HG03460 (cell line): ENCODE measurements at regions not wholly inside any gene's neighbourhood (a gene's known extent, or its start where the extent isn't known, plus 50 kb on each side); places are given as distances from the start of the nearest gene placed in this dataset.

Experiments
- ATAC-seq: cut with Tn5 transposase; IDR thresholded peaks from one replicate; pipeline ENCODE4 v1.9.1; 2021; ENCODE audit not compliant: unreplicated experiment

DNA sequence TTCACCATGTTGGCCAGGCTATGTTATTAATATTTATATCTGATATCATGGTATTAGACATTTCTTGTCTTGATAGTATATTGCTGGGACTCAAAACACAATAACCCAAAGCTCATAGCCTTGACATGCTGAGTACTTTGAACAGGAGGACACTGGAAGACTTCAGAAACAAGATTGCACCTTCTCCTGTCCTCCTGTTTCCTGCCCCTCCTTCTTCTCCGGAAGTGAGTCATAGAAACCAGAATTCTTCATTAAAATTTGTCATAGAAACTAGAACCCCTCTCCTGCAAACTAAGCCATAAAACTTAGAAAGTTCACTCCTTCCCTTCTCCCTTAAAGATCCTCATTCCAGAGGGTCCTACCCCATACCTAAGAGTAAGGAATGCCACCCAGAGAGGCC, 400.2 kb downstream of the SLITRK5 start:
- ATAC-seq, result no peak

DNA sequence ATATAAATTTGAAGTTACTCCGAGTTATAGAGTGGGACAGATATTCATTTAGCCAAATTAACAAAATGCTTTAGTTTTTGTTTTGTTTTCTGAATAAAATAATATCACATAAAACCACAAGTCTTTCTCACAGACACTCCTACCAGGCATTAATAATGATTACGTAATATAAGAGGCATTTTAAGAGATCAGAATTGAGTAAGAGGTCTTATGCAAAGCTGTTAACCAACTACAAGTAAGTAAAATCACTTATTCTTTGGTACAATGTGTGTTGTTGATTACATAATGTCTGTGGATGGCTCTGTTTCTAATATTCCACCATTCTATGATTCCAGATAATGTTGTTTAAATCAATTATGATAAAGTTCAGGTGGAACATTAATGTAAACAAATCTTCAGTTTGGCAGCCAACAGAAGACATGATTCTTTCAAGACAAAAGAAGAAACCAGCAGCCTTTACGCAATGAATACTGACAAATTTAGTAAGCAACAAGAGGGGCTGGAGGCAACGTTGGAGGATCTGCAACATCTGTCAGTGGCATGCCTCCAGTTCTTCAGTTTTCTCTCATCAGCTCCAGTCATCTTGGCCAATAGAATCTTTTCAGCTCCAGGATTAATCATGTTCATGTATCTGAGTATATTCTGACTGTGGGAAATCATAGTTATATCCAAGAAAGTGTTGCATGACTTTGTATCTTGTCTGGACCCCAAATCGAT, 403.8 kb downstream of the SLITRK5 start:
- no peak for ATAC-seq

- no peak for ATAC-seq
These were observed 413.9 kb downstream of the SLITRK5 start for GRCh38 chr13:88085036-88085435.

GRCh38 chr13:88086577-88086976, 415.4 kb downstream of the SLITRK5 start:
- no peak for ATAC-seq

- ATAC-seq, result no peak
These were observed 426.4 kb downstream of the SLITRK5 start for GRCh38 chr13:88097541-88097940.

DNA sequence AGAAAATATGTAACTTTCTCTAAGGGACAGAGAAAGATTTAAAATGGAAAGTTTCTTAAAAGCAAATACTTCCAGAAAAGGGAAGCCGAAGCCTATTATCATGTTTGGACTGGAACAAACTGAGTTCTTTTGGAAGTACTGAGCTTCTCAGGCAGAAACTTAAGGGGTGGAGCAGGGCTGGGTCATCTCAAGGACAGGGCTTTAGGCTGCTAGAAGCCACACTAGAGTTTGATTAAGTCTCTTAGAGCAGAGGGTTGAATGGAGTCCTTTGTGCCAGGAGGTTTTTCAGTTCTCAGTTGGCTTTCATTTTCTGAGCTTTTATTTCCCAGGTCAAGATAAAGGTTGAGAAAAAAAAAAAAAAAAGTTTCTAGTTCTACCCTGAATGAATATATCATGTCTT, 432.7 kb downstream of the SLITRK5 start:
- no peak for ATAC-seq

GRCh38 chr13:88104576-88104975, 433.4 kb downstream of the SLITRK5 start:
- no peak for ATAC-seq

GRCh38 chr13:88107570-88107969, 436.4 kb downstream of the SLITRK5 start:
- ATAC-seq, result no peak

DNA sequence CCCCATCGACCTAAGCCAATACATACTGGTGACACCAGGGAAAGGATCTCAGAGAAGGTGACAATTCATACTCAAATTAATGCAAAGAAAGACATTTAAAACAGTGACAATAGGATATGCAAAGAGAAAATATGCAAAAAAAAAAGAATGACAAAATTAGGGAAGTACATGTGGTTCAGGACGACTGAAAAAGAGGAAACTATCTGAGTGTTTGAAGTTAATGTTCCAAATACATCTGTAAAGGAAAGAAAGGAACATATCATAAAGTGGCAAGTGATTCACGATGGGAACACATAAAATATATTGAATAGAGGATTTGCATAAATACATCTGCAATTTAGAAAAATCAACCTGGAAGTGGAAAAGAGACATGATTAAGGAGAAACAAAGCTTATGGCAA, 441.4 kb downstream of the SLITRK5 start:
- ATAC-seq, result no peak

DNA sequence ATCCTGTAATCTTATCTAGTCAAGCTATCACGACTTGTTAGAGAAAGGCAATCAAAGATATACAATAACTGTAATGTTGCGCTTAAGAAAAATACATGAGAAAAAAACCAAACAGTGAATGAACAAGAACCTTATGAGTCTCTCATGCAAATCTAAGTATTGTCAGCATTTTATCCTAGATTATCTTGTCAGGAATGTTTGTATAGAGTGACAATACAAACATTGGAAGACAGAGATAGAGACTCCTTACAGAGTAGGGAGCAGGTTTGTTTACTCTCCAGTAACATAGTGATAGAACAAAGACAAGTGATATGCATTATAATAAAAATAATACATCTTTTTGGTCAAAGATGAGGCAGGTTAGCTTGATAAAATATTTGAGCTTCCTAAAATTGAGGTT, 444.8 kb downstream of the SLITRK5 start:
- no peak for ATAC-seq

- ATAC-seq, result no peak
These were observed 447.8 kb downstream of the SLITRK5 start for GRCh38 chr13:88118952-88119351.

DNA sequence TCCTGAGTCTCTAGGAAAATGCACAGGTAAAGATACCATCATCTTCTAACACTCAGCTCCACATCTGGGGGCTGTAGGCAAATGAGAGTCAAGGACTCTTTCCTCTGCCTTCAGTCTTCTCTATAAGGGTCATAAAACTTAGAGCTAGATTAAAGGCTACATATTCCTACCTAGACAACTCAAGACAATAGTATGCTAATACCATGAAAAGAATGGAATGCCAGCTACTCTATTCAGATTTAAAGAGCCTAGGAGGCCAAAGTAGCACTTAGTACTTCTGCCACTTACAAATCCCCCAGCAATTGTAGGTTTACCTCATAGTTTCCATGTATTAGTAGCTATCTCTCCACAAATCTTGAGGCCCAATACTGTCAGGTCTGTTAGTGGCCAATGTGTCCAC, 453.0 kb downstream of the SLITRK5 start:
- ATAC-seq, result no peak

DNA sequence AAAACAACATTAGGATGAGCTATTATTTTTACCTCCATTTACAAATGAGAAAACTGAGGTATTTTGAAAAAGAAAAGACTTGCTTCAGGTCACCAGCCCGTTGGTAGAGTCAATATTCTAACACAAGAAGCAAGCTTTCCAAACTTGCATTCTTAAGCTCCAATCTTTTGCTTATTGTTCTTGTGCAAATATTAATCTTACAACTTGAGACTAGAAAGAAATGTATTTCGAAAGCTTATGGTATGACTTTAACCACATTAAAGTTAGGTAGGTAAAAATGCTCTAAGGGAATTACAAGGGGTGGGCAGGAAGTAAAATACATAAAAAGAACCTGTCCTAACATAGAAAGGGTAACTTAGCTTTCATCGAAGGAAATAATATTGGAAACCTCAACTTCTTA, 453.9 kb downstream of the SLITRK5 start:
- ATAC-seq, result no peak

DNA sequence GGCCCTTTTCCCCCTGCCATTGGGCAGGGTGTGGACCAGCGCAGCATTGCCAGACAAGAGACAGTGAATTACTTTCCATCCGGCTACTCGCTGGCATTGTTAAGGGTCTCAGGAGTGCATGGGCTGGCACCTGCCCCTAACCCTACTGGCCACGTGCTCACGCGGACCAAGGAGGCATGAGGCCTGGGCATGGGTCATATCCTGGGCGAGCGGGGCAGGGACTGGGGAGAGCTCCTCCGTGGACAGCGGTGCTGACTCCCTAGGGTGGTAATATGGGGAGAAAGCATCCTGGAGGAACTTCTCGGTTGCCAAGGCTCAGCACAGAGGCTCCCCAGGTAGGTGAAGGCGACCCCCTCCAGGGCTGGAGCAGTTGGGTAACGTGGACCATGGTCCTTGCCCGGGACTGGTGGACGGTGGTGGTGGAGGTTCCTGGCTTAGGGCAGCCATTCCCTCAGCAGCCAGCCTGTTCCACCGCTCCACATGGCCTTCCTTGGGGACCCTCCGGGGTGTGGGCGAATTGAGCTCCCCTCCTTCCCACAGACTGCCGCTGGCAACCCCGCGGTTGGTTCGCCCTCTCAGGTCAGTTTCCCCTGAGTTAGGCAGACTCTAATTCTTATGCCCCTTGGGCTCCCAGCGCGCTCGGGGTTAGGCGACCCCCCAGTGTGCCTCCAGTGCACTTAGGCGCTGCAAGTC, 465.1 kb downstream of the SLITRK5 start:
- ATAC-seq, result no peak

DNA sequence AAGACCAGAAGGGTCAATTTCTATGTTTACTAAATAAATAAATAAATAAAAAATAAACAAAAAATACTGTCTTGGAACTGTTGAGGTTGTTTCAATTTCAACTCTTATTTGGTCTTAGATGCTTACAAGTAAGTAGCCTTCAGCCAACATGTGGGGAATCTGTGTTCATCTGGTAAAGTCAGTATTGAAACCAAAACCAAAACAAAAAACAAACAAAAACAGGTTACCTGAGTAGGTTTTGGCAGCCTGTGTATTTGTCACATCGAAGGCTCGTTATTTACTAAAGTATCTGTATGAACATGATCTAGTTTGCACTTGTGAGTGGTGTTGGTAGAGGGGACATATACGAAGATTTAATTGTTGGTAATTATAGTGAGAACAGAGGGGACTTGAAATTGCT, 471.5 kb downstream of the SLITRK5 start:
- ATAC-seq, result no peak

DNA sequence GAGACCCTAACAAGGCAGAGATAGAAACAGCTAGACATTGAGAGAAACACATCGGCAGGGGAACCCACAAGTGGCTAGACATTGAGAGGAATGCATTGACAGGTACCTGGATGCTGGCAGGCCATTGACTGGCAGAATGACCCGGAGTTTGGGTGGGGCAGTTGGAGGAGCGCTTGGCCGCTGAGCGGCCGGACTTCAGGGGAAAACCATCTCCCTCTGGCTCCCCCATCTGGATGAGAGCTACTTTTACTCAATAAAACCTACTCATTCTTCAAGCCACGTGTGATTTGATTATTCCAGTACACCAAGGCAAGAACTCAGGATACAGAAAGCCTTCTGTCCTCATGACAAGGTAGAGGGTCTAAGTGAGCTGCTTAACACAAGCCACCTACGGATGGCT, 473.4 kb downstream of the SLITRK5 start:
- no peak for ATAC-seq

- ATAC-seq, result no peak
These were observed 482.2 kb downstream of the SLITRK5 start for GRCh38 chr13:88153353-88153752.

DNA sequence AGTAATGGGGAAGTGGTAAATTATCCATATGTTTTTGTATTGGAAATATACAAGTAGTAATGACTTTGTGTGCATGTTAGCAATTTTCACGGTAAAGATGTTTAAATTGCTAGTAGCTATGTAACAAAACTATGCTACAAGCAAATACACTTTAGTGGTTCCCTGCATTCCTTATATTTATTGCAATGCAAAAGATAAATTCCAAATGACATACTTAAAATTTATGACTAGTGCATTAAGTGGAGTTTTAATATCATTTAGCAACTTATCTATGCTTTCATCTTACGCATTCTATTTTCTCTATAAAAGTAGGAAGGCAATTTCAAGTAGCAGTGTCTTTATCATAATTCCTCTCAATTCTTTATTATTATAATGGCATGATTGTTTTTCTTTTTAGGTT, 482.8 kb downstream of the SLITRK5 start:
- no peak for ATAC-seq

DNA sequence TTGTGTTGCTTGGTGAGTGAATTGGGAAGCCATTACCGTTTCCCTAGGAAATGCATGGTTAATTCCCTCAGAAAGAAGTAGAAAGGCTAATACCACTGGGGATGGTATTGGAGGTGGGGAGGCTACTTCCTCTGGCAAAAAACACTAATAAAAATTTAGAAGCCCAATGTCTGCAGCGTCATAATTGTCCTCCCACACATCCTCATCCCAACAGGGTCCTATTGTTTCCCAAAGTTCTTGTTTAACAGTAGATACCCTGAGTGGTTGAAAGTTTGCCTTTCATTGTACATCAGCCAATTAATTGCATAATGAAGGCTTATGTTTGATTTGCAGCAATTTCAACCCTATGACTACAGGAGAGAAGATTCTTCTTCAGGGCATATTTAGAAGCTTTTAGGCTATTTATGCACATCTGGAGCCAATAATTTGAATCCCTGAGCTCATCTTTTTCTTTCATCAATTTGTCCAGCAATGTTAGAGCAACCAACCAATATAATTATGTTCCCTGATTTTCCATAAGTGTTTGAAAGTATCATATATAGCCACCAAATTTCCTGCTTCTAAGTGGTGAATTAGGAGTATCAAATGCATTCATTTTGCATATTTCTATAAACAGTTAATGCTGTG, 491.0 kb downstream of the SLITRK5 start:
- no peak for ATAC-seq

DNA sequence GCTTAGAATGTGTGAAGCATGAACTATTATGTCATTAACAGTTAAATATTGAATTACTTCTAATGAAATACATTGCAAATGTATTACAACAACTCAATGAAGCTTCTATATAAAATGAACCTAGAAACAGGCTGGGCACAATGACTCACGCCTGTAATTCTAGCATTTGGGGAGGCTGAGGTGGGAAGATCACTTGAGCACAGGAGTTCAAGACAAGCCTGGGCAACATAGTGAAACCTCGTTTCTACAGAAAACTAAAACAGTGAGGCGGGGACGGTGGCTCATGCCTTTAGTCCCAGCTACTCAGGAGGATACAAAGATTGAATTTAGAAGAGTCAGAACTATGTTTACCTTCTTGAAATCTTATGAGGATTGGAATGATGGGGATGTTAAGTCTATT, 505.1 kb downstream of the SLITRK5 start:
- ATAC-seq, result no peak

GRCh38 chr13:88183440-88183839, 512.3 kb downstream of the SLITRK5 start:
- no peak for ATAC-seq

GRCh38 chr13:88188986-88189385, 517.8 kb downstream of the SLITRK5 start:
- ATAC-seq, result no peak
